DOHH2 (cell line): ENCODE measurements at regions not wholly inside any gene's neighbourhood (a gene's known extent, or its start where the extent isn't known, plus 50 kb on each side); places are given as distances from the start of the nearest gene placed in this dataset.

Experiments
- H3F3A ChIP-seq: fragments of 200-600 bp; sonication (generic), shearing (Covaris generic); 2 replicates; pipeline ENCODE4 v1.6.0; 2016; ENCODE audit warnings: antibody characterized with exemption, mild to moderate bottlenecking; ENCODE audit not compliant: control insufficient read depth, insufficient read depth
- H3K27ac ChIP-seq: fragments of 200-600 bp; sonication (generic); 2 replicates; pipeline ENCODE4 v1.5.1; 2014; ENCODE audit warnings: low read depth, mild to moderate bottlenecking, low read length, moderate library complexity
- H3K27me3 ChIP-seq: fragments of 200-600 bp; sonication (generic); 2 replicates; pipeline ENCODE4 v1.6.1; 2014; ENCODE audit warnings: mild to moderate bottlenecking, low read length, mixed read lengths; ENCODE audit not compliant: control insufficient read depth
- H3K36me3 ChIP-seq: fragments of 200-600 bp; sonication (generic); 2 replicates; pipeline ENCODE4 v1.6.1; 2014; ENCODE audit warnings: mild to moderate bottlenecking, low read length, moderate library complexity, mixed read lengths; ENCODE audit not compliant: control insufficient read depth
- H3K4me1 ChIP-seq: fragments of 200-600 bp; sonication (generic); 2 replicates; pipeline ENCODE4 v1.6.1; 2014; ENCODE audit warnings: mild to moderate bottlenecking, low read length, mixed read lengths; ENCODE audit not compliant: control insufficient read depth
- H3K4me2 ChIP-seq: fragments of 200-600 bp; sonication (generic); 2 replicates; pipeline ENCODE4 v1.6.0; 2014; ENCODE audit warnings: mild to moderate bottlenecking, low read length, moderate library complexity
- H3K4me3 ChIP-seq: fragments of 200-600 bp; sonication (generic); 2 replicates; pipeline ENCODE4 v1.5.1; 2014; ENCODE audit warnings: mild to moderate bottlenecking, low read length, mixed read lengths
- H3K79me2 ChIP-seq: fragments of 200-600 bp; sonication (generic); 2 replicates; pipeline ENCODE4 v1.6.1; 2014; ENCODE audit warnings: mild to moderate bottlenecking, low read length, mixed read lengths; ENCODE audit not compliant: control insufficient read depth
- H3K9me2 ChIP-seq: fragments of 200-600 bp; sonication (generic); replicated peaks from 2 replicates; pipeline ENCODE4 v1.6.1; 2014; ENCODE audit warnings: mild to moderate bottlenecking, low read length, mixed read lengths; ENCODE audit not compliant: control insufficient read depth
- H3K9me3 ChIP-seq: fragments of 200-600 bp; sonication (generic); 2 replicates; pipeline ENCODE4 v1.6.1; 2014; ENCODE audit warnings: antibody characterized with exemption, low read length, mixed read lengths; ENCODE audit not compliant: control insufficient read depth, insufficient read depth
- H4K20me1 ChIP-seq: fragments of 200-600 bp; sonication (generic); 2 replicates; pipeline ENCODE4 v1.6.0; 2014; ENCODE audit warnings: low read depth, mild to moderate bottlenecking, antibody characterized with exemption, low read length, moderate library complexity; ENCODE audit not compliant: control insufficient read depth, insufficient read depth
- CTCF ChIP-seq: fragments of 200-600 bp; sonication (generic); IDR thresholded peaks from one replicate; pipeline ENCODE4 v1.5.1; 2014; ENCODE audit warnings: antibody characterized with exemption, mild to moderate bottlenecking, low read depth, low read length; ENCODE audit not compliant: poor library complexity, severe bottlenecking
- EZH2phosphoT487 ChIP-seq: fragments of 200-600 bp; sonication (generic); IDR thresholded peaks from 2 replicates; pipeline ENCODE4 v1.6.1; 2017; ENCODE audit warnings: borderline replicate concordance, mild to moderate bottlenecking, antibody characterized with exemption, low read length, moderate library complexity, mixed read lengths

DNA sequence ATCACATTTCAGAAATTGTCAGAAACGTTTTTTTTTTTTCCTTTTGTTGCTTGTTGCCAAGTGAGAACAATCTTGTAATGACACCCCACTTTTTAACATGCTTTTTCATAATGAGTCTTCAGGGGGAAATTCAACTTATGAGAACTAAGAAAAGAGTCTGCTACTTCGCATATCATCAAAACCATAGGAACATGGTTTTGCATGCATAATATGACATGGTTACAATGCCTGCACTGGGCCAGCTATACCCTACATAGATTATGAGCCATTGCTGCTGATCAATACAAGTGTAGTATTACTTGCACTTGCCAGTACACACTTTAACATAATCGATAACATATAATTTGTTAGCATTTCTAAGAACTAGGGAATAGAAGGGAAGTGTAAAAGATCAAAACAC lies 191.0 kb upstream of the NBEA start:
- H3K36me3 ChIP-seq = no peaks in the 10 kb centered on the region
- no peak overlapping the region for H3K4me2 ChIP-seq
- H3K27me3 ChIP-seq = no peaks in the 10 kb centered on the region
- H3K4me3 ChIP-seq = no peak overlapping the region
- TF ChIP-seq EZH2phosphoT487 (no peak), CTCF (no peak)
- H3K4me1 ChIP-seq = no peaks in the 10 kb centered on the region
- no peaks in the 10 kb centered on the region for H3K9me3 ChIP-seq
- H3K27ac ChIP-seq = no peak overlapping the region
- no peaks in the 10 kb centered on the region for H4K20me1 ChIP-seq
- H3F3A ChIP-seq = no peaks in the 10 kb centered on the region
- H3K9me2 ChIP-seq = no peaks in the 10 kb centered on the region
- no peaks in the 10 kb centered on the region for H3K79me2 ChIP-seq

DNA sequence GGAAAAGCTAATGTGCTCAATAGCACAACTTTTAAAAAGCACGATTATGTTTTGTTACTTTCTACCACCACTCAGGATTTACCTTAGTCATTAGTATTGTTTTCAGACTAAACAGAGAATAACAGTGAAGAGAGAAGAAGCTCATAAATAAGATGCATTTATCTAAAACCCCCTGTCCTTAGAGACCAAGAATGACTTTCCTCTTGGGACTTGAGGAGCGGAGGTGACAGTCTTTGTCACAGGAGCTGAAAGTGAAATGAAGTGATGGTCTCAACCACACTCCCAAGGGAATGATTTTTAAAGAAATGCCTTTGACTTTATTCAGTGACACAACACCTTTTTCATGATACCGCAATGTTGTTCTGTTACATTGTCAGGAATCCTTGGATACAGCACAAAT lies 190.6 kb upstream of the NBEA start:
- Histone ChIP-seq H3K4me3 (no peak overlapping the region), H4K20me1 (no peaks in the 10 kb centered on the region), H3F3A (no peaks in the 10 kb centered on the region)

DNA sequence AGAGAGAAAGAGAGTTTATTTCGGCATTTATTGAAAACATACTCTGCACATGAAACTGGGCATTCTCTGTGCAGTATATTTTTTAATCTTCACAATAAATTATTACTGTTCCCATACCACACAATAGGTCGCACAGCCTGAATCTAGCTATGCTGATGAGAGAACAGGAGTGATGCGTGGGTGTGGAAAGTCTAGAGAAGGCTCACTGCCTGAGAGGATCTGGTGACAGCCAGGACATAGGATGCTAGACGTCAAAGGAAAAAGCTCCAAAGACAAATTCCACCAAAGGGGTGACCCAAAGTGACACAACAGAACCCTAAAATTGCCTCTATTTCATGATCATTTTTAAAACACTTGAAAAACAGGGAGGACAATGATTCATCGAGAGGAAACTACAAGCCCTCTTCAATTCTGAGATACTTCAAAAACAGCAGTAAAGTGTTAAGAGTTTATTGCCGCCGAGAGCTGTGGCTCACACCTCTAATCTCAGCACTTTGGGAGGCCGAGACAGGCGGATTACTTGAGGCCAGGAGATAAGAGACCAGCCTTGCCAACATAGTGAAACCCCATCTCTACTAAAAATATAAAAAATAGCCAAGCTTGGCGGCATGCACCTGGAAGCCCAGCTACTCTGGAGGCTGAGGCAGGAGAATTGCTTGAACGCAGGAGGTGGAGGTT lies 189.6 kb upstream of the NBEA start:
- no peaks in the 10 kb centered on the region for H4K20me1 ChIP-seq
- no peaks in the 10 kb centered on the region for H3K9me2 ChIP-seq
- H3K4me1 ChIP-seq = no peaks in the 10 kb centered on the region
- no peak overlapping the region for H3K4me3 ChIP-seq
- H3K9me3 ChIP-seq = no peaks in the 10 kb centered on the region
- no peaks in the 10 kb centered on the region for H3K27me3 ChIP-seq
- TF ChIP-seq EZH2phosphoT487 (no peak), CTCF (no peak)
- no peaks in the 10 kb centered on the region for H3K36me3 ChIP-seq
- H3K79me2 ChIP-seq = no peaks in the 10 kb centered on the region
- no peak overlapping the region for H3K4me2 ChIP-seq
- no peak overlapping the region for H3K27ac ChIP-seq
- H3F3A ChIP-seq = no peaks in the 10 kb centered on the region

More for the DNA sequence above, 190.6 kb upstream of the NBEA start:
- Histone ChIP-seq H3K4me1 (no peaks in the 10 kb centered on the region), H3K79me2 (no peaks in the 10 kb centered on the region), H3K27ac (no peak overlapping the region), H3K27me3 (no peaks in the 10 kb centered on the region), H3K9me3 (no peaks in the 10 kb centered on the region), H3K36me3 (no peaks in the 10 kb centered on the region), H3K4me2 (no peak overlapping the region), H3K9me2 (no peaks in the 10 kb centered on the region)
- no peak for TF ChIP-seq EZH2phosphoT487
- no peak for TF ChIP-seq CTCF
